GM21825 (cell line): ENCODE measurements at regions not wholly inside any gene's neighbourhood (a gene's known extent, or its start where the extent isn't known, plus 50 kb on each side); places are given as distances from the start of the nearest gene placed in this dataset.
"Not testable (repeated sequence)": the region's sequence is repeated elsewhere in the genome, so short reads cannot be mapped to it uniquely, and the experiment has no call there.

ENCODE experiments used
- ATAC-seq: cut with Tn5 transposase; IDR thresholded peaks from one replicate; pipeline ENCODE4 v1.9.1; 2021; ENCODE audit warnings: mild to moderate bottlenecking, moderate library complexity; ENCODE audit not compliant: unreplicated experiment

DNA sequence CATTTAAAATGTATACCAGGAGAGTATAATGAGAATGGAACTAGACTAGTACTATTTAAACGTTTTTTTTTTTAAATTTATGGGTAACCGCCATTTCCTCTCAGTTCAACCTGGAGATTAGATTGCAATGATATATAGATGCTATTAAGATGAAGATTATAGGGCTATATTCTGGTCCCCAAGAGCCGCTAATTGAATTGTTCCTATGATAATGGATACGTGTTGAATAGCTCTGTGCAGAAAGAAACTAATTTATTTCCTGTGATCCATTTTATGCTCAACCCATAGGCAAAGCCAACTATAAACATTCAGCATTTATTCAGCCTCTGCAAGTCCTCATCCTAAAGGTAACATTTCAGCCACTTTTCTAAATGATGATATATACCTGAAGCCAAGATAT lies 1595.1 kb upstream of the SEL1L start:
- ATAC-seq, result no peak

- ATAC-seq, result no peak
These were observed 1595.8 kb upstream of the SEL1L start for GRCh38 chr14:83129496-83129895.

DNA sequence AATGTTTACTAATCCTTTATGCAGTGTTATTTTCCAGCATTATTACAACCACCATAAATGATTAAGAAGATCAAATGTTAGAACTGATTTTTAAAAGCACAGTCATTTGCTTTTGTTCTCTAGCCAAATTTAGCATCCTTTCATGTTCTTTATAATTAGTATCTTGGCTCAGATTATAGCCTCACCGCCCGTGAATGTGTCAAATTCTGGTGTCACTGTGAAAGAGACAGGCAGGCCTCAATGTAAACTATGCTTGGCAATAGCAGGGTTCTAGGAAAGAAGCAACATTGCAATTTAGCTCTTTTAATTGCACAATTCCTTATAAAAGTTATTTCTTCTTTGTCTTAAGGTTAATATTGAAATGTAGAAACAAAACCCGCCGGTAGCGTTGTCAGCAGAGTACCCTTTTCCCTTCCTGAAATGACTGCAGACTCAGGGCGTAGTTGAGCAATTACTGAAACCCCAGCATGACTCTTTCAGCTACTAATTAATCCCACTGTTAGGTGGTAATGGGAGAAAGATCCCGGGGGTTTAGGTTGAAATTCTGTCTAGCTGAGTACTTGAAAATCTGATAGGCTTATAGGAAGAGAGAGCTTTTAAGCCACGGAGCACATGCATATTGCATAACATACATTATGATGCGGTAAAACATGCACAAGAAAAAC lies 1600.5 kb upstream of the SEL1L start:
- ATAC-seq, result no peak

- no peak for ATAC-seq
These were observed 1607.1 kb upstream of the SEL1L start for GRCh38 chr14:83140756-83141155.

DNA sequence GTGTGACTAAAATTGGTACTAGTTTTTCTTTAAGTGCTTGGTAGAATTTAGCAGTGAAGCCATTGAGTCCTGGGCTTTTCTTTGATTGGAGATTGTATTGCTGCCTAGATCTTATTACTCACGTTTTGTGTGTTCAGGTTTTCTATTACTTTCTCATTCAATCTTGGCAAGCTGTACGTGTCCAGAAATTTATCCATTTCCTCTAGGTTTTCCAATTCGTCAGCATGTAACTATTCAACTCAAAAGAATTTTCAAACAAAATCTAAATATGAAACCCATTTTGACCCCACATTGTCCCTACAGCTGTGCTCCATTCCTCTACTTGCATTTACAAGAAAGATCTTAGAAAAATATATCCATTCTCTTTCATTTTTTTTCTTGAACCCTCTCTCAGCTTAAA lies 1613.4 kb upstream of the SEL1L start:
- no peak for ATAC-seq

GRCh38 chr14:83151571-83151970 lies 1617.9 kb upstream of the SEL1L start:
- no peak for ATAC-seq

- no peak for ATAC-seq
These were observed 1619.4 kb upstream of the SEL1L start for GRCh38 chr14:83153081-83153480.

GRCh38 chr14:83162361-83162929 lies 1628.8 kb upstream of the SEL1L start:
- ATAC-seq, result no peak

DNA sequence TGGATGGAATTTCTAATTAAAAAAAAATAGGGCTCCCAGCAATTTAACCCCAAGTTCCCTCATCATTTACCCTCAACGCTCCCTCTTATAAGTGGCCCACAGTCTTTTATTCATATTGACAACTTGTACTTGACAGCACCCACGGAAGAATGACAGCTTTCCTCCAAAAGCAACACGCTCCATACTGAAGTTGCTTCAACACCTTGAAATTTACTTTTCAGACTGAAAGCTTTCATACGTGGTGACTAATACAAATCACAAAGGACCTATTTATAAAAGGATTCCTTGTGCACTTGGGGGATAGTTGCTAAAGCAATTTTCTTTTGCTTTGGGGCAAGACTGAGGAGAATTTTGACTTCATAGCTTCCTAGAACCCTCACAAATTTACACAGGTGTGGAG lies 1629.4 kb upstream of the SEL1L start:
- no peak for ATAC-seq

GRCh38 chr14:83164016-83164415 lies 1630.4 kb upstream of the SEL1L start:
- ATAC-seq, result no peak

GRCh38 chr14:83164591-83164990 lies 1630.9 kb upstream of the SEL1L start:
- ATAC-seq, result no peak

DNA sequence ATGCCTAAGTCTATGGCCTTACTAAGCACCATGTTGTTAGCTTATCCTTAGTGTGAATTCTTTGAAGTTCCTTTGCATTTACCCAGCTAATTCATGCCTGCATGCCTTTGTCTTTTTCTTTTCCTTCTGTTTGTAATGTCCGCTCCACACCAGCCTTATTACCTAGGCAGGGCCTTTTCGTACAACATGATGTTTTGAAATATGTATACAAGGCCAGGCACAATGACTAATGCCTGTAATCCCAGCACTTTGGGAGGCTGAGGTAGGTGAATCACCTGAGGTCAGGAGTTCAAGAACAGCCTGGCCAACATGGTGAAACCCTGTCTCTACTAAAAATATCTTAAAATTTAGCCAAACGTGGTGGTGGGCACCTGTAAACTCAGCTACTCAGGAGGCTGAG lies 1636.5 kb upstream of the SEL1L start:
- no peak for ATAC-seq

DNA sequence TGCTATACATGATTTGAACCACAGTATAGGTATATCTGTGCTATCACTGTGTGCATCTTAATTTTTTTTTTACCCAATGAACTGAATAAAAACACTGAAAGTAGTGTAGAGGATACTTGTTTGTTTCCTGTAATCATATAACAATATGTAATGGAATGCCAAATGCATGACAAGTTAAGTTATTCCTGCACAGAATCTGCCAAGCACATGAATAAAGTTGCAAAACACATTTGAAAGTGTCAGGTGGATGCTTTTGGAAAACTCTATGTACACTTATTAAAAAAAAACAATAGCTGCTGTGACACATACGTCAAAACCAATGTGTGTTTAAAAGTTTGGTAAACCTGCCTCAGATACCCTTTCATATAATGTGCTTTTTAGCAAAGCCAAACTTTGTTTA lies 1638.1 kb upstream of the SEL1L start:
- no peak for ATAC-seq

DNA sequence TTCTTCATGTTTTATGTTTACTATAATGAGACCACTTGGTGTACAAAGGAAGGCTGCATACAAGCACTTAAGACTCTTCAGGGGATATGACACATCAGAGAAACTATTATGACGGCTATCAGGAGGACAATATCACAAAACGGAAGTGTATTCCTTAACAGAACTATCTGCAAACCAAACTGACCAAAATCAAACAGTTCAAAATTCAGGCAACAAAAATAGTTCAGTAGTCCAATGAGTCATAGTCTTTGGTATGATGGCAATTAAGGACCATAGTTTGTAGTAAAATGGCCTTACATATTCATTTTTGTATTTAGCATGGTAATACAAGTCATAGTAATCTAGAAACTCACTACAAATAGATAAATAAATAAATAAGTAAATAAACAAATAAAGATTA lies 1638.7 kb upstream of the SEL1L start:
- no peak for ATAC-seq

DNA sequence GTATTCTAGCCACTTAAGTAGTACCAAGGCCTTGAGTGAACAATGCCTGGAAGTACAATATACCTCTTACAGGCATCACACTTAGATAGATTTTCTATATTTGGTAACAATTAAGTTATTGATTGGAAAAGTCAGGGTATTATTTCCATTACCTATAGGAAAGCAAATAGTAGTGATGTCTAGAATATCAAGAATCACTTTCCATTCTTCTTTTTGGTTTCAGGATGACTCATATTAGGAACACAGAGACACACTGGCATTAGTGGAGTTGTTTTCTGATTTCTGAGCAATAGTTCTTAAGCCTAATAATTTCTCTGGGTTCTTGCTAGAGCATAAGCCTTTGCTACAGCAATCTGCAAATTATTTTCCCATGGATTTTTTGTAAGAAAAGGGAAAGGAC lies 1640.0 kb upstream of the SEL1L start:
- no peak for ATAC-seq

DNA sequence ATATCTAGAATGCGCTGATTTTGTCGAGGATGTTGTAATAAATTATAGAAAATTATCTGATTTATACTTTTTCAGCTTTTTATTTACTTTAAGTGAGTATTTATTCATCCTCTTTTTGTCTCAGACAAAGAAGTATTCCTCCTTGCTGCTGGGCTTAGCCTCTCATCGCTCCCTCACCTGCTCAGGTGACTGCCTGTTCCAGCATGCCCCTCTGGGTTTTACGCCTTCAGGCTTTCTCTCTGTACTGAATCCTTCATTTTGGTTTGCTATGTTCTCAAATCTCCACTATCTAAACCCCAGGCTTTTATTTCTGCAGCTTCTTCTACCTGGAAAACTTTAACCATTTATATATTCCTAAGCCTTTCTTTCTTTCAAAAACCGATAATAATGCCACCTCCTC lies 1650.9 kb upstream of the SEL1L start:
- ATAC-seq, result no peak

DNA sequence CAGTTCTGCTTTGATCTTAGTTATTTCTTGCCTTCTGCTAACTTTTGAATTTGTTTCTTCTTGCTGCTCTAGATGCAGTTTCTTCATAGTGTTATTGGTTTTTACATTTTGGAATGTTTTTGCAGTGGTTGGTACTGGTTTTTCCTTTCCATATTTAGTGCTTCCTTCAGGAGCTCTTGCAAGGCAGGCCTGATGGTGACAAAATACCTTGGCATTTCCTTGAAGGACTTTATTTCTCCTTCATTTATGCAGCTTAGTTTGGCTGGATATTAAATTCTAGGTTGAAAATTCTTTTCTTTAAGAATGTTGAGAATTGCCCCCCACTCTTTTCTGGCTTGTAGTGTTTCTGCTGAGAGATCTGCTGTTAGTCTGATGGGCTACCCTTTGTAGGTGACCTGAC lies 1654.7 kb upstream of the SEL1L start:
- not testable (repeated sequence) for ATAC-seq

- no peak for ATAC-seq
These were observed 1662.6 kb upstream of the SEL1L start for GRCh38 chr14:83196236-83196635.

DNA sequence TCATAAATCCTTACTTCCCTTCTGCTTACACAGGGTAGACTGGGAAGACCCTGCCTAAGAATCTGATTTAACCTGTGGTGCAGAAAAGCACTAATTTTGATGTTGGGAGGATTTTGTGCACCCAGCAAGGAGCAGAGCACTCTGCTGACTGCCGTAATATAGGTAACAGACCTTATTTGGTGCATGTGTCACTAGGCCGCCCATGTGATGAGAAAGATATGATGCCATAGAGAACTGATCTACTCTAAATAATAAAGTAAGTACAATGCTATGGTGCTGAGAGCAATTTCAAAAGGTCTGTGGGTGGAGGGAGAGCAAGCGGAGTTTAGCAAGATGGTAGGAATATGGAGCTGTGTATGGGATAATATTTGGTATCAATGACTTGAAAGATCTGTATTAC lies 1663.6 kb upstream of the SEL1L start:
- no peak for ATAC-seq

- ATAC-seq, result no peak
These were observed 1673.9 kb upstream of the SEL1L start for GRCh38 chr14:83207550-83207949.

DNA sequence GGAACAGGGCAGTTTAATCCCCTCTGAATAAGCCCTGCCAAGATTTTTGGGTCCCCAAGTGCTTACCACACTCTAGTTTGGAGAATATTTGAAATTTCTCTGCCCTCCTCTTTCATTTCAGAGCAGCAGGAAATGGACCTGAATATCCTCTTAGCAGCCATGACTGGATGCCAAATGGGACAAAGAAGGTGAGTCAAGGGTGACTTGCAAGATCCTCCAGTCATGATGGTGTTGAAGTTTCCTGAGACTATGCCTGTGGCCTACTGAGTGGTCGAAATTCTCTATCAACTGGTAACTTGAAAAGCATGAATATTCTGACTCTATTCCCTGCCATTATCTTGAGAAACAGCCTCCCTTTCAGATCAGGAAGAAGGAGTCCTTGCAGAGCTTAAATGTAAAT lies 1674.7 kb upstream of the SEL1L start:
- no peak for ATAC-seq

DNA sequence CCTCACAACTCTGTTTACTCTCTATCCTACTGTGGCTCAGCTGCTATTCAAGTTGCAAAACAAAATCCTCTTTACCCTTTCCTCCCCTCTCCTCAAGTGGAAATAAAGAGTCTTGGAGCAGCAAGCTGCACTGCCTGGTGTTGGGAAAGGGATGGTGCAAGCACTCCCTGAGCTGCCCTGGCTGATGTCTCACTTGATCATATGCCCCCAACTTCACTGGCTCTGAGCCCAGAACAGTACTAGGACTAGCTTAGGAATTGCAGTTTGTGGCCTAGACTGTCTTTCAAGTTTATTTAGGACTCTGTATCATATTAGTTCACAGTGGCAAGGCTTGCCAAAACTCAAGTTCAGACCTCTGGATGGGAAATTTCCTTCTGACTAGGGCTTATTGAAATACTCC lies 1683.8 kb upstream of the SEL1L start:
- ATAC-seq, result no peak
